Stimulated activated CD4-positive, alpha-beta T cell treated with anti-CD3 and anti-CD28 coated beads, Interleukin-1b, Interleukin-23, amount 100 ng/mL, for 4 hours (primary cell): ENCODE measurements at regions not wholly inside any gene's neighbourhood (a gene's known extent, or its start where the extent isn't known, plus 50 kb on each side); places are given as distances from the start of the nearest gene placed in this dataset.
"Not testable (repeated sequence)": the region's sequence is repeated elsewhere in the genome, so short reads cannot be mapped to it uniquely, and the experiment has no call there.

Experiments
- DNase-seq, 2 donors: peaks; one replicate each; pipeline ENCODE4 v3.0.0-alpha.2; 2020; ENCODE audit warnings: low read depth in 2 of 2

- DNase-seq: no peak
Observed at GRCh38 chr3:159861369-159861987, 127.2 kb upstream of the IL12A start.

- no peak for DNase-seq
Observed at GRCh38 chr3:159865041-159865579, 123.5 kb upstream of the IL12A start.

DNA sequence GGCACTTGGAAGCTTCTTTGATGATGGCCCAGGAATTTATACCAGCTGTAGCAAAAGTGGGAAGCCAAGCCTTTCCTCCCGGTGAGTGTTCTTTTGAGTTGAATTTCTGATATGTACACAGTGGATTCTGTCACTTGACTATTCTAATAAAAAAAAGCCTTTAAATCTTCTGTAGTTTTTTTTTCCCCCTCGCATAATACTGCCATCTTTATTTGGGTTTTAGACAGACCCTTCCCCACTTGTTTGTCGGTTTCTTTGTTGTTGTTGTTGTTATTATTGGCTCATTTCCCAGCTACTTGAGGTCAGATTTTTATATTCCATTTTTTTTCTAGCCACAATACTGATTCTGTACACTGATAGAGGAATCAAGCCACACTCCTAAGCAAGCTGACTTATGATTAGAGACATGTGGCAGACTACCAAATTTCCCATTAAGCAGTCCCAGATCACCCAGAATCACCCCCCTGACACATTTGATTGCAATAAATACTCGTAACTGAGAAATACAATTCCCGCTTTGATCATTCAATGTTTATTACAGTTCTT is 122.4 kb upstream of the IL12A start:
- no peak for DNase-seq

- DNase-seq: no peak
Observed at GRCh38 chr3:159867372-159867771, 121.3 kb upstream of the IL12A start.

- DNase-seq: no peak
Observed at GRCh38 chr3:159870723-159871122, 117.9 kb upstream of the IL12A start.

DNA sequence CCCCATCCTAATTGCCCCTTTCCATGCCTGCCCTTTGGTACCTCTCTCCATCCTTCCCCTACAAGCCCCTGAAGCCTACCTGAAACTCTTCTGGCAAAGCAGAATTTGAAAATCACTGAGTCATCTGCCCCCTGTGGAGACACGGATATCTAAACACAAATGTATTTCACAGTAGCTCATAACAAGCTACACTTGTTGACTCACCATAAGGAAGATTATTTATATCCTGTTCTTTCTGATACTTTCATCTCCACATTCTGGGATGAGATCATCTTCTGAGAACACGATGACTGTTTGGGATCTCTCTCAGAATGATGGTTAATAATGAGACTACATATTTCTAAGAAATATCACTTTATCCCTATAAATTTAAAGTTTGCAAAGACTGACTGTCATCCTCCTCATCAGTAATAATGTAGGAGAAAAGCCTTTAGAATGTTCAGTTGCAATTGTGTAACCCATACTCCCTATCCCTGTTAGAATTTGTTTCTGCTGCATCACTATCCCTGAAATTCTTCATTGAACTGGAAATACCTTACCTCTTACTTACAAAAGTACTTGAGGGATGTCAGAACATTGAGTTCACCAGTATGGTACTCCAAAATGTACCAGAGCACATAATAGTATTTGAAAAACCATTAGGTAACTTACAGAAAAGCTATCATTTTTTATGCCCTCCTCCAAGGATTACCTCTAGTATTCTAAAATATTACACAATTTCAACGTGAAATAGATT is 116.1 kb upstream of the IL12A start:
- DNase-seq: no peak

DNA sequence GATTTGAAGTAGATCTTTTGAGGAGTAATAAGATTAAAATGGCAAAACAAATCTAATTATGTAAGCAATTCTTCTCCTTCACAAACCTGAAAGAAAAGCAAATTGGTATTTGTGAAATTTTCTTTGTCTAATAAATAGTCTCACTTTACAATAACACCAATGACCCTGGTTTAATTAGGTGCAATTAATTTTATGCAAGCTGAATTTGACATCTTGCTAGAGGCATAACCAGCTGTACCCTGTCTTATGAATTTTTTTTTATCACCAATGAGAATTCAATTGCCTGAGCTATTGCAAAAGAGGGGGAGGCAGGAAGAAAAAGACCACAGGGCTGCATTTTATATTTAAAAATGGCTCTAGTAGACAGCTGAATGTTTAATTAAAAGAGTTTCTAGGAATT is 113.5 kb upstream of the IL12A start:
- DNase-seq: no peak

- no peak for DNase-seq
Observed at GRCh38 chr3:159877924-159878323, 110.7 kb upstream of the IL12A start.

DNA sequence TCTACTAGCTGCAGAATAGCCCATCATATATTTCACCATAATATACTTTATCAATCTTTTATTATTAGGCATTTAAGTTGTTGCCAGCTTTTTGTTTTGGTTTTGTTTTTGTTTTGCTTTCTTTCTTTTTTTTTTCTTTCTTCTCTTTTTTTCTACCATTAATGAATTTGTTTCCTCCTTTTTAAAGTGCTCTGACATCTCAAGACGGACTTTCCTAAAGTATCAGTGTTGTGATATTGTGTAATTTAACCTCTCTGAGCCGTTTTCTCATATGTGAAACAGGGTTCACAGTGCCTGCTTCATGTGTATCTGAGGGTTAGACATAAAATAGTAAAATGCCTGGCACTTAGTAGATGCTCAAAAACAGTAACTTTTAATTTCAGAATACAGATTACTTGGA is 109.5 kb upstream of the IL12A start:
- no peak for DNase-seq

- no peak for DNase-seq
Observed at GRCh38 chr3:159879598-159879997, 109.0 kb upstream of the IL12A start.

DNA sequence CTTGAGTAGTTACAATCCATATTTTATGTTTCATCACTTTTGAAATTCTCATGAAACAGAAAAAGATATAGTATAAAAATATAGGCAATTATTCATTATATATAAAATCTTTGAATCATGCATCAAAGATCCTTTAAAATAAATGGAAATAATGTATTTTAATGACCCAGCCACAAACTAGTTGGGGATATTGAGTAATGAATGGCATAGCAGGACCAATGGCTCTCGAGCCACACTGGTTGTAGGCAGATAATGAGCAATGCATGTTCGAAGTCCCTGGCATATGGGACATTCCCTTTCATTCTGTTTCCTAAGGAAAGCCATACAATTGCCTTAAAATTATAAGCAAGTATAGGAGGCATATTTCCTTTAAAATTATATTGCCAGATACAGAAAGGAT is 107.4 kb upstream of the IL12A start:
- DNase-seq: no peak

DNA sequence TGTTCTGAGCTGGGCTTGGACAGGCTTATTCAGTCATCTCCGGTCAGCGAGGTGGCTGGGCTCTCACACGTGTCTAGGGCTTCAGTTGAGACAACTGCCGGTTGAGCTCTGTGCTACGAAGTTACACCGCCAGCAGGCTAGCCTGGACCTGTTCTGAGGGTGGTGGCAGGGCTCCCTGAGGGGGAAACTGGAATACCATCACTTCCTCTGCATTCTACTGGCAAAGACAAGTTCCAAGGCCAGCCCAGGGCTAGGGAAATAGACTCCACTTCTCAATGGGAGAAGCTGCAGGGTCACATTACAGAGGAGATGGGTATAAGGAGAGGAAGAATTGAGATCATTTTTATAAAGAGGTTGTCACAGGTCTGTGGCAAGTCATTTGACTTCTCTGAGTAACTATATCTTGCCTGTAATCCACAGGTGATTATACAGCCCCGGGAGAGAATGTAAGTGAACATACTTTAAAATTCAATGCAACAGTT is 106.8 kb upstream of the IL12A start:
- DNase-seq: no peak

GRCh38 chr3:159882367-159882766 is 106.3 kb upstream of the IL12A start:
- DNase-seq: no peak

- no peak for DNase-seq
Observed at GRCh38 chr3:159882790-159883779, 105.5 kb upstream of the IL12A start.

- DNase-seq: no peak
Observed at GRCh38 chr3:159884661-159885402, 103.8 kb upstream of the IL12A start.

DNA sequence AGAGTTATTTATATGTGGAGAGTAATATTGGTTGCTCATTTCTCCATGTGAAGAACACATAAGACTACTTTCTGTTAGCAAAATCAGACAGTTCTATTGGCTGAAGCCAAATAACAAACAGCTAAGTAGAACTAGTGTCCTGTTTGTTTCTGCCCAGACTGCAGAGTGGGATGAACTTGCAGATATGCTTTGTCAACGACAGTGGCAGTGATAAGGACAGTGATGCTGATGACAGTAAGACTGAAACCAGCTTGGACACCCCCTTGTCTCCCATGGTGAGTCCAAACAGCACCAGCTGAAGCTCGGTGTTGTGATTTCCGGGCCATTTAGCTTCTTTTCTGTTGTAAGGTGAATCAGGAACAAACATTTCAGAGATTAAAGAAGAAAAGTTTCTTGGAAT is 102.6 kb upstream of the IL12A start:
- DNase-seq: no peak

DNA sequence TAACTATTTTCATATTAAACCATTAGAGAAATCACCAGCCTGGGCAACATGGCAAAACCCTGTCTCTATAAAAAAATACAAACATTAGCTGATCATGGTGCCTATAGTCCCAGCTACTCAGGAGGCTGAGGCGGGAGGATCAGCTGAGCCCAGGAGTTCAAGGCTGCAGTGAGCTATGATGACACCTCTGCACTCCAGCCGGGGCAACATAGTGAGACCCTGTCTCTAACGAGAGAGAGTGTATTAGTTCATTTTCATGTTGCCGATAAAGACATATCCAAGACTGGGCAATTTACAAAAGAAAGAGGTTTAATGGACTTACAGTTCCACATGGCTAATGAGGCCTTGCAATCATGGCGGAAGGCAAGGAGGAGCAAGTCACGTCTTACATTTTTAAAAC is 102.1 kb upstream of the IL12A start:
- DNase-seq: not testable (repeated sequence)

DNA sequence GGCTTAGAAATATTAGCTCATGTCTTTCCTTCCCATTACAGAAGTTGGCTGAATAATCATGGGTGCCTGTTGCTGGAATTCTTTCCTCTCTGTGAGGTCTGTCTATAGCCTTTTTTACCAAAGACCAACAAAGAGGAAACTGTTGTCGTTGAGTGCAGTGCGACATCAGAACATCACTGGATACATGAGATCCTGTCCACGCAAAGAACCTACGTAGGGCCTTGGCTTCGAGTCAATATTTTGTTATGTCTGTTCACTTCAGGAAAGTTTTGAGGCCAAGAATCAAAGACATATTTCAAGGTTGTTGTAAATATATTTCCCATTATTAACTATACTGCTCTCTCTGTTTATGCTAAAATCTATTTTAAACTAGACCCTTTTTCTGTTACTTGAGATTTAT is 101.5 kb upstream of the IL12A start:
- no peak for DNase-seq

GRCh38 chr3:159887911-159888310 is 100.7 kb upstream of the IL12A start:
- DNase-seq: no peak

- DNase-seq: no peak
Observed at GRCh38 chr3:159892171-159892795, 96.4 kb upstream of the IL12A start.

GRCh38 chr3:159892801-159893200 is 95.8 kb upstream of the IL12A start:
- DNase-seq: no peak
